GM18870 (cell line): ENCODE measurements at regions not wholly inside any gene's neighbourhood (a gene's known extent, or its start where the extent isn't known, plus 50 kb on each side); places are given as distances from the start of the nearest gene placed in this dataset.
"Not testable (repeated sequence)": the region's sequence is repeated elsewhere in the genome, so short reads cannot be mapped to it uniquely, and the experiment has no call there.

ENCODE experiments used
- ATAC-seq: cut with Tn5 transposase; IDR thresholded peaks from one replicate; pipeline ENCODE4 v1.9.1; 2021; ENCODE audit warnings: moderate library complexity; ENCODE audit not compliant: unreplicated experiment

DNA sequence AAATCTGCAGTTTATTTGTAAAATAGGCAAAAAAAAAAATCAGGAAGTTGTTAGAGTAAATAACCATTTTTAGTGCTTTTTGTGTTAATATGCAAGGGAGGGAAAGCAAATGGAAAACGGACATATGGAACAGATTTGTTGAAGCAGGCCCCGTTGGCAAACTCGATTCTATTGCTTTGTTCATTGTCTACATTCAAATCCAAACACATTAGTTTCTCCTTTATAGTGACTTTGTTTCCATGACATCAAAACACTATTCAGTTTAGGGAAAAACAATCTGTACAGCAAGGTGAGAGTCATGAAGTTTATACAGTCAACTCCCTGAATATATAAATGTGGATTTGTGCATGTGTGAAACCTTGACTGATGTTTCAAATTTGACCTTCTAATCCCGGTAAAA lies 142.2 kb downstream of the FAM47A start:
- ATAC-seq, result no peak

DNA sequence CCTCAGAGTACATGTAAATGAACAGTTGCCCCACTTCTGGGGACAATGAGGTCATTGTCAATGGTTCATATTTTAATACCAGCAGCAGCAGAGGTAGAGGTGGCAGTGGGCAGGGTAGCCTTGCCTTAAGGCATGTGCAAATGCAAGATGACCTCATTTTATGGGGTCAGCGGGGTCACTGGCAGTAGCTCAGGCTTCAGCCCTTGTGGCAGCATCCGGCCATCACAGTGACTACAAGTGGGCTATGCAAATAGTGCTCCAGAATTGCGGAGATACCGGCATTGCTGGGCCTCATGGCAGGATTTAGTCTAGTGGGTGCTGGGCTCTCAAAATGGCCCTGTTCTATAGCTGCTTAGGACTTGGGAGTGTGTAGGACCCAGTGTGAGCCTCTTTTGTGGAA lies 144.7 kb downstream of the FAM47A start:
- no peak for ATAC-seq

DNA sequence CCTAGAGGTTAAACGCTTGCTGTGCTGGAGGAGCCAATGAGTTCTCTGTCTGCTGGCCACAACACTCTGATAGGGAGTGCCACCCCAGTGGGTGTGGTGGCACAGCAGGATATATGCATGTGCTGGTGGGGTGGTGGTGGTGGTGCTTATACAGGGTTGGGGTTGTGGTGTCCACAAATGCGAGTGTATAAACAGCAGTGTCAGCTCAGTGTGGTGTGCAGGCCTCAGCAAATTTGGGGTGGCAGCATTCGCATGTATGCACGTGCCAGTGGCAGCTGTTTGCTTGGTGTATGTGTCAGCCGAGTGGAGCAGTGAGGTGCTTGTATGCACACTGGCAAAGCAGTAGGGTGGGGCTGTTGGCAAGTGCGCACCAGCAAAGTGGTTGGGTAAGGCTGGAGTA lies 157.4 kb downstream of the FAM47A start:
- no peak for ATAC-seq

GRCh38 chrX:33970028-33970967 lies 161.8 kb downstream of the FAM47A start:
- no peak for ATAC-seq

GRCh38 chrX:33969105-33969504 lies 163.0 kb downstream of the FAM47A start:
- ATAC-seq, result no peak

- ATAC-seq, result no peak
Observed at GRCh38 chrX:33968611-33969010, 163.5 kb downstream of the FAM47A start.

GRCh38 chrX:33949300-33949699 lies 182.8 kb downstream of the FAM47A start:
- ATAC-seq, result no peak

GRCh38 chrX:33926249-33926648 lies 205.9 kb downstream of the FAM47A start:
- ATAC-seq, result not testable (repeated sequence)

- ATAC-seq, result no peak
Observed at GRCh38 chrX:33923262-33923661, 208.9 kb downstream of the FAM47A start.

DNA sequence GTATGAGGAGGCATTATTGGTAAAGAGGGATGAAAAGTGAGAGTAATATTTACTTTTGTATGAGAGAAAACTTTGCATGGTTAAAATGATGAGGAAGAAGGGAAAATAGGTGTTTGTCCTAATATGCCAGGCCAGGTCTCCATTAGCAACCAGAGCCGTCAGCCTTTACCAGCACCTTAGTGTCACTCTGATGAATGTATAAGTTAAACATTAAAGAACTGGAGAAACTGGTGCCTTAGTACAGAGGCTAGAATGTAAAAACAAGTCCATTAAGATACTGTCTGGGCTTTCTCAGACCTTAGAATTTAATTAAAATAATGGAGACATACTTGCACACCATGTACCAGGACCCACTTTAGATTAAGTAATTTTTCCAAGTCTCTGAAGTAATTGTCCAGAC lies 222.3 kb downstream of the FAM47A start:
- ATAC-seq, result no peak

GRCh38 chrX:33908898-33909297 lies 223.2 kb downstream of the FAM47A start:
- no peak for ATAC-seq

DNA sequence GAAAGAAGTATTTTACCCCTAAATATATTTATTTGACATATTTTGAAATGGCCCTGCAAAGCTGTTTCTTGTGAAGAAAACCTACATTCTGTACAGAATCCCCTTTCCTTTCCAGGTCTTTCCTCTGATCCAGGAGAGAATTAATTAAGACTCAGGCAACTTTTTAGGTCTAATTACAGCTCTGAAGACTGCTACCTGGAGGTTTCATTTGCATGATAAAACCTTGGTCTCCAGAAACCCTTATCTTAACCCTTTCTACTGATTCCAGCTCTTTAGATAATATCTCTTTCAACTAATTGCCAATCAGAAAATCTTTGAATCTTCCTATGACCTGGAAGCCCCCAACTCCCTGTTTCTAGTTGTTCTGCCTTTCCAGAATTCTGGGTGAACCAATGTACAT lies 224.0 kb downstream of the FAM47A start:
- no peak for ATAC-seq

- no peak for ATAC-seq
Observed at GRCh38 chrX:33906971-33907370, 225.1 kb downstream of the FAM47A start.

- no peak for ATAC-seq
Observed at GRCh38 chrX:33892670-33893069, 239.4 kb downstream of the FAM47A start.

DNA sequence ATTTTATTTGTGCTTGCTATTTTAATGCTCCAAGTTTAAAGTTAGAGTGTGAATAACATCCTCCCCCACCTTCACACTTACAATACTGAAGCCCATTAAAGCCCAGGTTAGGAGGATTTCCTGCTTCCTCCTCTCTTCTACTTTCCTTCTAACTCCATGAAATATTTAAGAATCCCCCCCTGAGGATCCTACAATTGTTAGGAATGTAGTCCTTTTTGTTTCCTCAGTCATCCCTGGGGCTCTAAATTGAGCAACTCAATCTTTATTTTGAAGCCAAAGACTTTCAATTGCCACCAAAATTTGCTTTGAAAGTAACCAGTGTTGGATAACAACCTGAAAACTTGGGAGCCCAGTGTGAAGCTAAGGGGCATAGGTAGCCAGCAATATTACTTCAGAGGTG lies 276.9 kb downstream of the FAM47A start:
- no peak for ATAC-seq

GRCh38 chrX:33852146-33852545 lies 280.0 kb downstream of the FAM47A start:
- ATAC-seq, result not testable (repeated sequence)

DNA sequence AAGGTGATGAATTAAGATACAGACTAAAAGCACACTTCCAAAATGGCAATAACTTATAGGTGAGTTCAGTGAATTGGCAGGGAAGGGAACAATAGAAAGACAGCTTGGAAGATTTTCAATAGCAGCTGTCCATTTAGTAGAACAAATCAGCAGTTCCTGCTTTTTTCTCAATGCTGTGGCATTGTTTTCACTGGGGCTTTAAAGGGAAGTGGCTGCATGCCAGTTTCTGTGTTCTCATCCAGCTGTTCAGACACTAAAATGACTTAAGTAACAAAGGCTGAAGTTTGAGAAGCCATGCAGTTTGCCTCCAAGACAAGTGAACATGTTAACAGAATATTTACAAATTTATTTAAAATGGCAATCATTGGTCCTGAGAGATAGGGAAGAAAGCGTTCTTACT lies 291.9 kb downstream of the FAM47A start:
- ATAC-seq, result no peak

GRCh38 chrX:33831211-33831610 lies 300.9 kb downstream of the FAM47A start:
- no peak for ATAC-seq

GRCh38 chrX:33817266-33817665 lies 314.8 kb downstream of the FAM47A start:
- ATAC-seq, result no peak

GRCh38 chrX:33808636-33809035 lies 323.5 kb downstream of the FAM47A start:
- no peak for ATAC-seq

DNA sequence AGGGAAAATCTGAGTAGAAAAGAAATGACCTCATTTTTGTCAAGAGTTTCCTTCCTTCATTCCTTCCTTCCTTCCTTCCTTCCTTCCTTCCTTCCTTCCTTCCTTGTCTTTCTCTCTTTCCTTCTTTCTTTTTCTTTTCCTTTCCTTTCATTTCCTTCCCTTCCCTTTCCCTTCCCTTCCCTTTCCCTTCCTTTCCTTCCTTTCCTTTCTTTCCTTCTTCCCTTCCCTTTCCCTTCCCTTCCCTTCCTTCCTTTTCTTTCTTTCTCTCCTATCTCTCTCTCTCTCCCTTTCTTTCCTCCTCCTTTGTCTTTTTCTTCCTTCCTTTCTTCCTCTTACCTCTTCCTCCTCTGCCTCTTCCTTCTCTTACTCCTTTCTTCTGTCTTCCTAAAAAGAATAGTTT lies 347.6 kb downstream of the FAM47A start:
- no peak for ATAC-seq

DNA sequence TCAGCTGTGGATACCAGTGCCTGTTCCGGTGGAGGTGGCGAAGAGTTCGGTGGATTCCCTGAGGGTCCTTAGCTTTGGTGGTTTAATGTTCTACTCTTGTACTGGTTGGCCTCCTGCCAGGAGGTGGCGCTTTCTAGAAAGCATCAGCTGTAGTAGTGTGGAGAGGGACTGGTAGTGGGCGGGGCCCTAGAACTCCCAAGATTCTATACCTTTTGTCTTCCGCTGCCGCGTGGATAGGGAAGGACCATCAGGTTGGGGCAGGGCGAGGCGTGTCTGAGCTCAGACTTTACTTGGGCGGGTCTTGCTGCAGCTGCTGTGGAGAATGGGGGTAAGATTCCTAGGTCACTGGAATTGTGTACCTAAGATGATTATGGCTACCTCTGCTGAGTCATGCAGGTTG lies 390.3 kb downstream of the FAM47A start:
- ATAC-seq, result no peak

GRCh38 chrX:33735182-33735581 lies 396.9 kb downstream of the FAM47A start:
- no peak for ATAC-seq
